HS-27A (cell line): ENCODE measurements at regions not wholly inside any gene's neighbourhood (a gene's known extent, or its start where the extent isn't known, plus 50 kb on each side); places are given as distances from the start of the nearest gene placed in this dataset.
"Not testable (repeated sequence)": the region's sequence is repeated elsewhere in the genome, so short reads cannot be mapped to it uniquely, and the experiment has no call there.

ENCODE experiments used
- DNase-seq: peaks from one replicate; pipeline ENCODE4 v3.0.0-alpha.2; 2012; ENCODE audit warnings: low read depth, missing footprints

DNA sequence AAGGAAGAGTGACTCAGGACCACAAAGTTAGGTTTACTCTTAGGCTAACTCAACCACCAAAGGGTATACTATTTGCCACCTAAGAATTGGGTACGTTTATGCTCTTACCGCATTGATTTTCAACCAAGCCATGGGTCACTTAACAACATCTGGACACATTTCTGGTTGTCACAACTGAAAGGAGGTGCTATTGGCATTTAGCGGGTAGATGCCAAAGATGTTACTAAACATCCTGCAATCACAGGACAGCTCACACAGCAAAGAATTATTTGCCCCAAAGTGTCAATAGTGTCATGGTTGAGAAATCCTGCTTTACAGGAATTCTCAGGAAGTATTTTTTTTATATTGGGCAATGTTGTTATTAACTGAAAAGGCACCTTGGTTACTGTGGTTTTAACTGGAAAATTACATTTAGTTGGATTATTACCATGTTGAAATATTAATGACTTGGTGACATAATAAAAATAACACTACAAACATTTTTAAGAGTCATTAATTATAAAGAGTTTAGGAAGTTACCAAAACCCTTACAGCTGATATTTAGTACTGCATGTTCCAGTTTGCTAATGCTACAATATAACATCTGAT is 185.0 kb upstream of the TMEM196 start:
- peak; percentile 88 for DNase-seq

DNA sequence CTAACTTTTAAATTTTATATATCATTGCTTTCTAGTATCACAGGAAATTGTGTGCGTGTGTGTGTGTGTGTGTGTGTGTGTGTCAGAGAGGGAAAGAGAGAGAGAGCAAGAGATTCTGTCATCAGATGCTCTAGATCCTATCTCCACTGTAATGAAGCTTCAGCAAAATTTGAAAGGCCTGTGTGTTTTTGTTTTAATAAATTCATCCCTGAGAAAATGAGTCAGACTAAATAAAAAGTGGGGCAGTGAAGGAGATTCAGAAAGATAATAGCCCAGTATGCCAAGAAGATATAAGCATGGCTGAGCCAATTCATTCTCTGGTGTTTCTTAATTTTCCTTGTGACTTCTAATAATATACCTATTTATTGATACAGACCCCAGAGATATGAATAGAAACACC is 184.2 kb upstream of the TMEM196 start:
- no peak for DNase-seq

DNA sequence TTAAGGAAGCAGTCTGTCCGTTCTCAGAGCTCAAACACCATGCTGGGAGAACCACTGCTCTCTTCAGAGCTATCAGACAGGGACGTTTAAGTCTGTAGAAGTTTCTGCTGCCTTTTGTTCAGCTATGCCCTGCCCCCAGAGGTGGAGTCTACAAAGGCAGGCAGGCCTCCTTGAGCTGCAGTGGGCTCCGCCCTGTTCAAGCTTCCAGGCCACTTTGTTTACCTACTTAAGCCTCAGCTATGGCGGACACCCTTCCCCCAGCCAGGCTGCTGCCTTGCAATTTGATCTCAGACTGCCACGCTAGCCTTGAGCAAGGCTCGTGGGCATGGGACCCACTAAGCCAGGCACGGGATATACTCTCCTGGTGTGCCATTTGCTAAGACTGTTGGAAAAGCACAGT is 180.7 kb upstream of the TMEM196 start:
- not testable (repeated sequence) for DNase-seq

DNA sequence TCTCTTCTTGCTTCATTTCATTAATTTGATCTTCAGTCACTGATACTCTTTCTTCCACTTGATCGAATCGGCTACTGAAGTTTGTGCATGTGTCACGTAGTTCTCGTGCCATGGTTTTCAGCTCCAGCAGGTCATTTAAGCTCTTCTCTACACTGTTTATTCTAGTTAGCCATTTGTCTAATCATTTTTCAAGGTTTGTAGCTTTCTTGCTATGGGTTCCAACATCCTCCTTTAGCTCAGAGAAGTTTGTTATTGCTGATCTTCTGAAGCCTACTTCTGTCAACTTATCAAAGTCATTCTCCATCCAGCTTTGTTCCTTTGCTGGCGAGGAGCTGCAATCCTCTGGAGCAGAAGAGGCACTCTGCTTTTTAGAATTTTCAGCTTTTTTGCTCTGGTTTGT is 180.0 kb upstream of the TMEM196 start:
- not testable (repeated sequence) for DNase-seq

DNA sequence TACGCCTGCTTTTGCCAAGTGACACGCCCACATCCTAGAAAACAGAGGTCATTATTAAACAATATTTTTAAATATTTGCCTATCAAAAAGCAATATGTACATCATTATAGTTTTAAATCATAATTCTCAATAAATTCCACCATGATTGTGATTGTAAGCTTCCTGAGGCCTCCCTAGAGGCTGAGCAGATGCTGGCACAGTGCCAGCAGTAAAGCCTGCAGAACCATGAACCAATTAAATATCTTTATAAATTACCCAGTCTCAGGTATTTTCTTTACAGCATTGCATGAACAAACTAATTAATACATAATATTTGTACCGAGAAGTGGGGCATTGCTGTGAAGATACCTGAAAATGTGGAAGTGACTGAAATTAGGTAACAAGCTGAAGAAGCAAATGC is 174.7 kb upstream of the TMEM196 start:
- DNase-seq: no peak

DNA sequence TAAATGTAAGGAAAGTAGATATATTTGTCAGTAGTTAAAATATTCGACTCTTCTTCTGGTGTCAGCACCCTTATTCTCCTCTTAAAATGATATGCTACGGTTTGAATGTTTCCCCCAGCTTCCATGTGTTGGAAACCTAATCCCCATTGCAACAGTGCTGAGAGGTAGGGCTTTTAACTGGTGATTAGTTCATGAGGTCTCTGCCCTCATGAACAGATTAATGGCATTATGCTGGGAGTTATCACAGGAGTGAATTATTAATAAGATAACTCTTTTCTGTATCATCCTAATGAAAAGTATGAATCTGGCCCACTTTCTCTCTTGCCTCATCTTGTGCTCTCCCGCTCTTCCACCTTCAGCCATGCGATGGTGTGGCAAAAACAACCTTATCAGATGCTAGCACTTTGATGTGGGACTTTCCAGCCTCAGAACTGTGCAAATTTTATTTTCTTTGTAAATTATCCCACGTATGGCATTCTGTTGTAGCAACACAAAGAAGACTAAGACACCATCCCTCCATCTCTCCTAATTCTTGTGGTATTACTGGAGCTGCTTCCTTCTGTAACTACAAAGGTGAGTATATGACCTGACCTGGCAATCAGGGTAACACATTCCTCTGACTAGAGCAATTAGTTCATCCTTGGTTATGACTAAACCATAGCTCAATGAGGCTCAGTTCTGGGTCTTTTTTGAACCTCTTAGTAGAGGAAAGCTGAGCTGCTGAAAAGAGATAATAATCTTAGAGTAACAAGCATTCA is 171.1 kb upstream of the TMEM196 start:
- DNase-seq: no peak

DNA sequence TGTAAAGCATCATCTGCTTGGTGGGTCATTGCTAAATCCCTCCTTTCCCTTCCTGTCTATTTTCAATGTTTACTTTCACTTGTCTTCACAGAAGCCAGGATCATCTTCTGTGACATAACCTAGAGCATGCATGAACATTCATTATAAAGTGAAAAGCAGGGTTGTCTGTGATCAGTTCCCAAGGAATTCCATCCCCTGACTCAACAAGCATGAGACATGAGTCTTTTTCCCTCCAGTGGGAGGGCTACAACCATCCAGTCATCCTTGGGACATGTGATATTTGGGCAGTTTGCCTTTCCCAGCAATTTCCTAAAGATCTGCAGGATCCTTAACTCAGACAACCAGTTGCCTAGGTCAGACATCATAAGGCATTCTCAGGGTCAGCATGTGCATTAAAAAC is 166.3 kb upstream of the TMEM196 start:
- DNase-seq: no peak

DNA sequence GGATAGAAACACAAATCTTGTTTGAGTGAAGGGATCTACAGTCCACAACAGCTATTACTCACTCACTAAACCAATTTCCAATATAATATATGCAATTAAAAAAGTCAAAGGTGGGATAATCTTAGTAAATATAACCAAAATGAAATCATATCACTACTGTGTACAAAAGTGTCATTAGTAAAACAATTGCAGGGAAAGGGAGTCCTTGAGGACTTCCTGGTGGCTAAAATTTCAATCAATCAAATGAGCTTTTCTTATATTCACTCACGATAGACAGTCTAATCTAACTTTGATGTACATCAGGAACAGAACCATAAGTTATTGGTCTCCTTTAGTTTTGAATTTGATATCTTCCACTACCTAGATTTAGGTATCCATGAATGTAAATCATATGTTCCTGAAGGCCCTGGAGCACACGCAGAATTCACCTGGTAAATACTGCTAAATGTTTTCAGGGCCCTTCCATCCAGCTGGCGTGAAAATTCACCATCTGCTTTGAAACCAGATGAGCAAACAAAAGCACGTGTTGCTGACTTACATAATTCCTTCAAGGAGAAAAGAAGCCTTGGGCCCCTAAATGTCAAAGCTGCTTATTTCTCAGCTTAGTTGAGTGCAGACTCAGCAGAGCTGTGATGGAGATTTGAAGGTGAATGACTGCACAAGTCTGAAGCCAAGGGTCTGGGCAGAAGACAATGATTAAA is 159.3 kb upstream of the TMEM196 start:
- no peak for DNase-seq

DNA sequence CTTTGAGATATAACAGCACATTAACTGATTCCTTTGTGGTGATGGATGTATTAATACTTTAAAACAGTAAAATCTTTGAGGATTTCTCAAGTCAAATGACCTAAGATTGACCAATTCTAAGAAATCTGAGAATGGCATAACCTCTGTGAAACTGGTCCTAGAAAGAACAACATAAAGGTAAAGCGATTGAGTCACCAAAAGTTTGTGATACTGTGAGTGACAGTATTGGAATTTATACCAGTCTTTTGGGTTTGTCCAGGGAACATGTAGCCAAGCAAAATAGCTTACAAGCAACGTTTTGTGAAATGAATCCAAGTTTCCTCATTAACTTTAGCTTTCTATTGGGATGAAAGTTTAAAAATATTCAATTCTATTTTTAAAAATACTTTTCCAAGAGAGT is 157.4 kb upstream of the TMEM196 start:
- DNase-seq: no peak

DNA sequence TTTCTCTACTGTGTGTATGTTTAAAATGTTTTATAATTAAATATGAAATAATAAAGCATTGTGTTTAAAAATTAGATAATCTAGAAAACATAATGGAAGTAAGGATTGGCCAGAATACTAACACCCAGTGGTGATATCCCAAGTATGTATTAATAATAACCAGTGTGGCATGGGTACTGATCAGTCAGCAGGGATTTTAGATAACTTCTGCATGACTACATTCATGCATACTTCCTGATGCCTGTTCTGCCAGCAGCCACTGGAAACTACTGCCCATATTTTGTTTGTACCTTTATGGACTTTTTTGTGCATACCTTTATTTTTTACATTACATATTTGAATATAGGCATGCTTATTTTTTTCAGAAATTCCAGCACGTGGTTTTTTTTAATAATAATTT is 156.6 kb upstream of the TMEM196 start:
- DNase-seq: no peak

DNA sequence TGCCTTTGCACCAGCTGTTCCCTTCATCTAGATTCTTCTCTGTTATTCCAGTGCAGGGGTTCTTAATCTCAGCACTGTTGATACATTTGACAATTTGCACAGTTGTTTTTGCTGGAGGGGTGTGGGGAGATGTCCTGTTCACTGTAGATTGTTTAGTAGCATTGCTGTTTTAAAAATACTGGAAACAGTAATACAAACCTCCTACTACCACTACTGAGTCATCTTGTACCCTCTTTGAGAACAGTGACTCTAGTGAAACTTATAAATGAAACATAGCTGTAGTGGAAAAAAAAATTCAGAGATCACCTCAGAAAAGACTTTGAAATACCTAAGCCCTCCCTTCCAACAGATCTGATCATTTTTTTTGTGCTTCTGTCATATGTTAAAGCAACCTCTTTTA is 154.8 kb upstream of the TMEM196 start:
- DNase-seq: no peak

DNA sequence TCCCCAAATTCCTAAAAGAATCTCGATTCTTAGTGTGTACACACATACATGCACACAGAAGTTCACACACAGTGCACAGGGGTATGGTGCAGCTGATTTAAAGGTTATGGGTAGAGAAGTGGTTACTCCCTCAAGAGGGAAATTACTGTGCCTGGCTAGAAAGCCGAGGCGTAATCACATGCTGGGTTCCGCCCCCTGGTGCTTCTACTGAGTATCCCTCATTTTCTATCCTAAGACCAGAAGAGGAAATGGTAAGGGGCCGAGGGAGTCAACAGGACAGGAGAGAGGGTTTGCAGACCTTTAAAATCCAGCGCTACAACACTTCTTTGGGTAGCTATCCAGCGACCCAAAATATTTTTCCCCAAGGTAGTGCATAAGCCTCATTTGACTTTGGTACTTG is 147.3 kb upstream of the TMEM196 start:
- no peak for DNase-seq

DNA sequence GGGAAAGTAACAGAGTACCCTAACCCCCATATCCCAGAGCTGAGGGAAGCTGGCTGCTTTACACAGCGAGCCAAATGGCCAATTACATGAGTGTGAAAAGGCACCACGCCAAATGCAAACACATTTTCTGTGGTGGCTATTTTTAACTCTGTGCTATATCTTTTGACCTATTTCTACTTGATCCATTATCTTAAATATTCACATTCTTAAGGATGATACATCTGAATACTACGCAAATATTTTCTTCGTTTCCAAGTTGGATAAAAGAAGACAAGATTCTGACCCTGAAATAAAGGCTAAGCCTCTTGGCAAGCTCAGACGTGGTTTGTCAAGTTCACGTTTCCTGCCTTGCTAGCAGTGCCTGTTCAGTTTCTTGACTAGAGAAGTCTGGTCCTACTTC is 146.7 kb upstream of the TMEM196 start:
- peak; percentile 50 for DNase-seq

DNA sequence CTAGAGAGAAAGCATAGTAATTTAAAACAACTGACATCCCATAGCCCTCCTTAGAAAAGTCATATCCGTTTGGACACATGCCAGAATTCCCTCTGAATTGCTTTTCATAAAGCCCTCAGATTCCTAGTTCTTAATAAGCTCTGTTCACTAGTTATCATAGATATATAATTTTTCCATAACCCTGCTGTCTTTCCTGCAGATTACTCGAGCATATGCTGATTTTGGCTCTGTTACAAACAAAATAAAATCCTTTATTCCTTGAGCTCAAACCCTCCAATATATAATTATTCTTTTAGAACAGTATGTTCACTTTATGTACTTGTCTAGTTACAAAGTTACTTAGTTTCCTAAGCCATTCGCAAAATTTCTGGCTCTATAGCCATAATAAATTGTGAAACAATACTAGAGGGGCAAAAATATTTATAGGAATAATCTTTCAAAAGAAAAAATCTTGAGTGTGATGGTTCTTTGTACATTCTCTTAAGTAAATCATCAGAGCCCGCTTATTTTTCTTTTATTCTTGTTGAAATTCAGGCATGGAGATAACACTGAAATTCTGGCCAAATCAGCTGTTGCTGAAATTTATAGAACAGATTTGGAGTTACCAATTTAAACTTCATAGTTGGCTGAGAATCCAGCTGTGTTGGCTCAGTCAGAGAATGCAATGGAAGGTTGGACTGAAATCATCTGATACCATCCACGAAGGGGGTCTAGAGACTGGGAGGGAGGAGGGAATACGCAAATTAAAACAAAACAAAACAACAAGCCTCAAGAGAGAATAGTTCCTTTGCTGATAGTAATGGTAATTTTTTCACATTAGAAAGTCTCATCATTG is 146.1 kb upstream of the TMEM196 start:
- DNase-seq: no peak

DNA sequence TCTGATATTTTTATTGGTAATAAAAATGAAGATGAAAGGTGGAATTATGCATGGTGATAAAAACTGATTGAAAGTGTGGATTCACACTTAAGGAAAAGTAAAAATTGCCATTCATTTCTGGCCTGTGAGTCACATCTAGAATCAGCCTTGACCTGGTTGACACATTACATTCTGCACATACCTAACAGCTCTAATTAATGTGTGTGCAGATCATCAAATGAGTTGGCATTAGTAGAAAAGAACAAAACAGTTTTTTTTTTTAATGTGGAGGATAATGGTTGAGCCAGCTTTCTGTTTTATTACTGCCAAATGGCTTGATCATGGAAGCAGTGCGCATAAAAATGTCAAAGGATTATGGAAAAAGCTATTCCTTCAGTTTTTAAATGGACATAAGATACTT is 142.6 kb upstream of the TMEM196 start:
- no peak for DNase-seq

DNA sequence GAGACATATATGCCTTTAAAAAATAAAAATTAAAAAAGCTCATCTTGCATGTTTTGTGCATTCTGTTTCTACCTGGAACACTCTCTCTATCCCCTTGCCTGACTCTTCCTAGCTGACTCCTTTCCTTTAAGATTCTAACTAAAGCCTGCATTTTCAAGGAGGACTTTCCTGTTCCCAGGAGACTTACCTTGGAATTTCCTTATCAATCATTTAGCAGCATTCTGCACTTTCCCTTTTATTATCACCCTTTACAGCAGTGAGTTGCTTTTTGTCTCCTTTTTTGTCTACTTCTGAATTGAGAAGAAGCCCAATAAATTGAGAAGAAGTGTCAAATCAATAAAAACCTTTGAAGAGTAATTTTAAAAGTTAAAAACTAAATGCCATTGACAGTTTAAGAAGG is 142.2 kb upstream of the TMEM196 start:
- DNase-seq: no peak

DNA sequence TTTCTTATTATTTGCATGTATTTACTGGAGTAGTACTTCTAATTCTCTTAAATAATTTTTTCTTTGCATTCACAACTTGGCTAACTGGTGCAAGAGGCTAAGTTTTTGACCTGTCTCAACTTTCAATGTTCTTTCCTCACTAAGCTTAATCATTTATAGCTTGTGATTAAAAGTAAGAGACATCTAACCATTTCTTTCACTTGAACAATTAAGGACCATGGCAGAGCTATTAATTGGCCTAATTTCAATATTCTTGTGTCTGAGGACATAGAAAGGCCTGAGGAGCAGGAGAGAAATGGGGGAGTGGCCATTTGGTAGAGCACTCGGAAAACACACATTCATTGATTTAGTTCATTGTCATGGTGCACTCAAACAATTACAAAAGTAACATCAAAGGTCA is 141.4 kb upstream of the TMEM196 start:
- no peak for DNase-seq

DNA sequence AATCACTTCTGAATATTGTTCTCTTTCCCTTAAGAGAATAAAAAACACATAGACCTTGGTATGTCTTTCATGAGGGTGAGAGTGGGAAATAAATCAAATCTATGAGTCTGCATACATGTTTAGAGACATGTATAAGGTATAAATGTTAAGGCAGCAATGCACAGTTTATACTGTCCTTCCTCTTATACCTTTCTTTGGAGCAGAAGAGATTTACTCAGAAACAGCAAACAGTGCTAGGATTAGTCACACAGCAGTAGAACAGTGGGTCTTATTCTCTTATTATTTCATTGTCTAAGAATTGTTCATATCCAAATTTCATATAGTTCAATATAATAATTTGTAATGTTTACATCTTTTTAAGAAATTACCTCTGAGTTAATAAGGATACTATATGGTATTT is 126.7 kb upstream of the TMEM196 start:
- no peak for DNase-seq

DNA sequence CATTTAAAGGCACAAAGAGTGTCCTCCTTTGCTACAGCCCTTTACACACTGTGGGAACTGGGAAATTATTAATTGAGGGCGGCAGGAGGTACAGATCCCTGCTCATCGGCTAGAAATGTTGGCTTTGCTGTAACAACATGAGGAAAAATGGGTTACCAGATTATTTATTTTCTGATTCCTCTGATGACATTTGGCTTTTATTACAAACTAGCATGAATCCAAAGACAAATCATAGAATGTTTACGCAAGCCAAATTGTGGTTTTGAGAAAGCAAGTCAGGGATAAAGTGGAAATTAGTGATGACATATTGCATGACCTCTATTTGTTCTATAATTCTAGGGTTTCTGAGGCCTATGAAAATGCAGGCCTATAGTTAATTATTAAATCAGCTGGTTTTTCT is 126.1 kb upstream of the TMEM196 start:
- no peak for DNase-seq

DNA sequence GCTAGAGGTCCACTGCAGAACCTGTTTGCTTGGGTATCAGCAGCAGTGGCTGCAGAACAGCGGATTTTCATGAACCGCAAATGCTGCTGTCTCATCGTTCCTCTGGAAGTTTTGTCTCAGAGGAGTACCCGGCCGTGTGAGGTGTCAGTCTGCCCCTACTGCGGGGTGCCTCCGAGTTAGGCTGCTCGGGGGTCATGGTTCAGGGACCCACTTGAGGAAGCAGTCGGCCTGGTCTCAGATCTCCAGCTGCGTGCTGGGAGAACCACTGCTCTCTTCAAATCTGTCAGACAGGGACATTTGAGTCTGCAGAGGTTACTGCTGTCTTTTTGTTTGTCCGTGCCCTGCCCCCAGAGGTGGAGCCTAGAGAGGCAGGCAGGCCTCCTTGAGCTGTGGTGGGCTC is 109.5 kb upstream of the TMEM196 start:
- not testable (repeated sequence) for DNase-seq

DNA sequence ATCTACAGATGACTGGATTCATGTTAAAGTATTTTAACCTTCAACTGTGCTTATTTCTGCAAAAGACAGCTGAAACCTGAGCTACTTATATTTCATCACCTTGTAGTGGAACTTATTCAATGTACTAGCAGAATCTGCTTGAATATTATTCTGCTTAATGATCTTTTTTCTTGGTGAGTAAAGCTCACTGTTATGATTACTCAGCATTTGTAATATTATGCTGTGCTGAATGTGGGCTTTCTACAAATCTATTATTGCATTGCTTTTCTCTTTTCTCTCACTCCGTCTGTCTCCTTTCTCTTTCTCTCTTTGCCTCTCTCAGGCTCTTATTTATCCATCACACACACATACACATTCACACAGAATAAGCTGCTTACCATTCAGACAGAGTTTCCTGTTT is 98.7 kb upstream of the TMEM196 start:
- no peak for DNase-seq

DNA sequence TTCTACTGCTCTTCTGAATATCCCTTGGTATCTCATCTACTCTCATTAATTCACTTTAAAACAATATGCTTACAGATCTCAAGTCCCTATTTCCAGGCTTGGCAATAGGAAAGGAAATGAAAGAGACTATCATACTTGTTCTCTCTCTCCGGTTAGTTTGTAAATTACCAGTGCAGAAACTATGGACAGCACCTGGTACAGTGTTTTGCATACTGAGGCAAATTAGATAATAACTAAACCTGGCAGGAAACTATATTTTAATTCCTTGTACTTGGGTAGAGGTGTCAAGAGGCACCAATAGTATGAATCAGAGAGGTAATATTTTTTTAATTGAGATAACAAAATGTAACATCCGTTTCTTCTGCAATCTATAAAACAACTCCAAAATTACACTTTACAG is 97.7 kb upstream of the TMEM196 start:
- no peak for DNase-seq

DNA sequence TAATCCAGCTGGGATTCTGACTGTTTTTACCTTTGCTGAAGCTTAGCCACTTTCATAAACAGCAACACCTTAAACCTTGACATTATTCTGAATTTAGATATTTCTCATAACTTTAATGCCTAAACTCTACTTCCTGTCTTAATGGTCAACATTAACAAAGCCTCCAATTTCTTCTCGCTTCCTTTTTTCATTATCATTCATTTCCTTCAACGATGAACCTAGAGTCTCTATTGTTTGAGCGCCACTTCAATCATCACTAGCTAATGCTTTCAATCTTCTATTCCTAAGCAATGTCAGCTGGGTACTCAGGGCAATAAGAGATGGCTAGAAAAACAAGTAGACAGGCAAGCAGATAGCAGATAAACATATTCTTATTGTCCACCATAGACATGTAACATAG is 96.6 kb upstream of the TMEM196 start:
- no peak for DNase-seq
